ENCODE measurements at regions not wholly inside any gene's neighbourhood (a gene's known extent, or its start where the extent isn't known, plus 50 kb on each side); places are given as distances from the start of the nearest gene placed in this dataset.

- TF ChIP-seq EZH2phosphoT487 (IDR thresholded peaks at IDR 0.05; ENCODE audit: borderline replicate concordance, low read depth, low read length), result no peak
- TF ChIP-seq CTCF (conservative IDR thresholded peaks at IDR 0.05; ENCODE audit: low read length), result no peak
Measured at GRCh38 chr6:166752097-166752496, 125.0 kb upstream of the RPS6KA2 start.
